Testis (tissue), 2 donors: ENCODE measurements at regions not wholly inside any gene's neighbourhood (a gene's known extent, or its start where the extent isn't known, plus 50 kb on each side); places are given as distances from the start of the nearest gene placed in this dataset.

ENCODE experiments used
- POLR2A ChIP-seq: fragments of 450-650 bp; IDR thresholded peaks from one replicate; pipeline ENCODE4 v1.6.1; 2017; ENCODE audit warnings: antibody characterized with exemption, mild to moderate bottlenecking, moderate library complexity
- TF ChIP-seq, protein P1 (sequence below), 3 experiments: fragments of 450-650 bp in 2 of 3; fragments of 200-600 bp in 1 of 3; sonication (generic) in 1 of 3; IDR thresholded peaks; one replicate each; pipeline ENCODE4 v1.5.1; 2016 to 2019; ENCODE audit warnings: antibody characterized with exemption in 3 of 3, mild to moderate bottlenecking in 2 of 3, moderate library complexity in 1 of 3

DNA sequence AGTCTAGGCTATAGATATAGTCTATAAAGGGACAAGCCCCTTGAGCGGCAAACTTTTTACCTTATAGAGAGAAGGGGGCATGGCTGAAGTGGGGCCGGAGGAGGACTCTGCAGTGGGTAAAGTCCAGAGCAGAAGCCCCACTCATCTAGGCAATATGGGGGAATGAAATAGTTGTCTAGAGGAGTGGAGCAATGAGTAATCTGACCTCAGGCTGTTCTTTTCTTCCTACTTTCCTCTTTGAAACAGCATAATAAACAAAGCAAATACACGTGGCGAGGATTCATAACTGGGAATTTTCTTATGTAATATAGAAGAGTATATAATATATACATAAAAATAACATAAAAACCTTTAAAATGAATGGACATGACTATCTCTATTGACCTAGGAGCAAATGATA lies 546.4 kb upstream of the ZNF385D start:
- TF ChIP-seq, protein P1, sequence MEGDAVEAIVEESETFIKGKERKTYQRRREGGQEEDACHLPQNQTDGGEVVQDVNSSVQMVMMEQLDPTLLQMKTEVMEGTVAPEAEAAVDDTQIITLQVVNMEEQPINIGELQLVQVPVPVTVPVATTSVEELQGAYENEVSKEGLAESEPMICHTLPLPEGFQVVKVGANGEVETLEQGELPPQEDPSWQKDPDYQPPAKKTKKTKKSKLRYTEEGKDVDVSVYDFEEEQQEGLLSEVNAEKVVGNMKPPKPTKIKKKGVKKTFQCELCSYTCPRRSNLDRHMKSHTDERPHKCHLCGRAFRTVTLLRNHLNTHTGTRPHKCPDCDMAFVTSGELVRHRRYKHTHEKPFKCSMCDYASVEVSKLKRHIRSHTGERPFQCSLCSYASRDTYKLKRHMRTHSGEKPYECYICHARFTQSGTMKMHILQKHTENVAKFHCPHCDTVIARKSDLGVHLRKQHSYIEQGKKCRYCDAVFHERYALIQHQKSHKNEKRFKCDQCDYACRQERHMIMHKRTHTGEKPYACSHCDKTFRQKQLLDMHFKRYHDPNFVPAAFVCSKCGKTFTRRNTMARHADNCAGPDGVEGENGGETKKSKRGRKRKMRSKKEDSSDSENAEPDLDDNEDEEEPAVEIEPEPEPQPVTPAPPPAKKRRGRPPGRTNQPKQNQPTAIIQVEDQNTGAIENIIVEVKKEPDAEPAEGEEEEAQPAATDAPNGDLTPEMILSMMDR (IDR thresholded peaks at IDR 0.05): no peak
- no peak for TF ChIP-seq POLR2A
